Left lung (tissue), 4 donors: ENCODE measurements at regions not wholly inside any gene's neighbourhood (a gene's known extent, or its start where the extent isn't known, plus 50 kb on each side); places are given as distances from the start of the nearest gene placed in this dataset.
A peak's percentile ranks its signal among the peaks of the same experiment; 100 is the strongest.

Source experiments
- ATAC-seq: fragments of 200-7000 bp; cut with Tn5 transposase; one replicate; pipeline ENCODE4 v1.9.1; 2020; ENCODE audit warnings: moderate library complexity
- DNase-seq, 4 donors: peaks; one replicate each; pipeline ENCODE4 v3.0.0-alpha.2; 2013 to 2020
- H3K27ac ChIP-seq, 2 donors: fragments of 200-600 bp; sonication (generic) in 1 of 2; one replicate each; pipeline versions ENCODE4 v1.5.0 to v1.8.0; 2020 to 2021
- H3K27me3 ChIP-seq, 2 donors: fragments of 200-600 bp; sonication (generic) in 1 of 2; one replicate each; pipeline versions ENCODE4 v1.5.0 to v1.8.0; 2020 to 2021
- H3K36me3 ChIP-seq, 2 donors: fragments of 200-600 bp; sonication (generic) in 1 of 2; one replicate each; pipeline versions ENCODE4 v1.5.0 to v1.8.0; 2020 to 2021
- H3K4me1 ChIP-seq, 2 donors: fragments of 200-600 bp; one replicate each; pipeline ENCODE4 v1.8.0; 2021
- H3K4me3 ChIP-seq, 2 donors: fragments of 200-600 bp; sonication (generic) in 1 of 2; one replicate each; pipeline versions ENCODE4 v1.5.0 to v1.8.0; 2020 to 2021; ENCODE audit warnings: mild to moderate bottlenecking in 1 of 2
- H3K9me3 ChIP-seq, 2 donors: fragments of 200-600 bp; sonication (generic) in 1 of 2; one replicate each; pipeline versions ENCODE4 v1.5.0 to v1.8.0; 2020 to 2021
- CTCF ChIP-seq, 2 donors: fragments of 200-600 bp; sonication (generic) in 1 of 2; IDR thresholded peaks; one replicate each; pipeline versions ENCODE4 v1.5.0 to v1.8.0; 2021; ENCODE audit warnings: antibody characterized with exemption in 2 of 2
- intact Hi-C, 2 donors: fragments of 100-400 bp; cut with DNase I; formaldehyde crosslinking; loops; one replicate each; pipeline versions ENCODE4 v1.11.2 to v1.14.2; 2022
- donor health status: DM: no; HTN: yes; CAD: no.
- donor health status: DM: no; HTN: no; CAD: no.

GRCh38 chr6:169989594-169989993, 238.2 kb downstream of the ERMARD start:
- Histone ChIP-seq H3K27ac (no peak overlapping the region), H3K36me3 (no peaks in the 10 kb centered on the region), H3K4me3 (no peak overlapping the region), H3K4me1 (peaks cover 0 to 28% of the 10 kb centered on the region in 2 donors), H3K9me3 (no peaks in the 10 kb centered on the region), H3K27me3 (peaks cover 0 to 55% of the 10 kb centered on the region in 2 donors)
- intact Hi-C loops, result no loop called here
- TF ChIP-seq CTCF (IDR thresholded peaks at IDR 0.05), result no peak
- ATAC-seq (no peak), DNase-seq (no peak)

- no peaks in the 10 kb centered on the region for H3K36me3 ChIP-seq
- no peak overlapping the region for H3K27ac ChIP-seq
- intact Hi-C loops, result no loop called here
- DNase-seq (no peak), ATAC-seq (no peak)
- no peak overlapping the region for H3K4me3 ChIP-seq
- H3K27me3 ChIP-seq, result peaks cover 0 to 56% of the 10 kb centered on the region in 2 donors
- H3K9me3 ChIP-seq, result no peaks in the 10 kb centered on the region
- no peak for TF ChIP-seq CTCF (IDR thresholded peaks at IDR 0.05)
- peaks cover 0 to 28% of the 10 kb centered on the region in 2 donors for H3K4me1 ChIP-seq
Observed at GRCh38 chr6:169988769-169989550, 237.5 kb downstream of the ERMARD start.

- intact Hi-C loops, result no loop called here
- peaks cover 0 to 15% of the 10 kb centered on the region in 2 donors for H3K4me1 ChIP-seq
- no peak for TF ChIP-seq CTCF (IDR thresholded peaks at IDR 0.05)
- peaks cover 0 to 51% of the 10 kb centered on the region in 2 donors for H3K27me3 ChIP-seq
- H3K4me3 ChIP-seq, result no peak overlapping the region
- no peak overlapping the region for H3K27ac ChIP-seq
- H3K9me3 ChIP-seq, result no peaks in the 10 kb centered on the region
- no peaks in the 10 kb centered on the region for H3K36me3 ChIP-seq
- ATAC-seq (no peak), DNase-seq (peak in 1 of 4 donors; percentile 23)
Observed at GRCh38 chr6:169986848-169987498, 235.6 kb downstream of the ERMARD start.

- DNase-seq, result peak in 1 of 4 donors; percentile 71
- no peaks in the 10 kb centered on the region for H3K9me3 ChIP-seq
- no peak for ATAC-seq
- H3K4me1 ChIP-seq, result peaks cover 0 to 13% of the 10 kb centered on the region in 2 donors
- intact Hi-C loops, result no loop called here
- no peak overlapping the region for H3K4me3 ChIP-seq
- H3K36me3 ChIP-seq, result no peaks in the 10 kb centered on the region
- no peak for TF ChIP-seq CTCF (IDR thresholded peaks at IDR 0.05)
- H3K27me3 ChIP-seq, result peaks cover 0 to 53% of the 10 kb centered on the region in 2 donors
- no peak overlapping the region for H3K27ac ChIP-seq
Observed at GRCh38 chr6:169986171-169986847, 234.9 kb downstream of the ERMARD start.
